ENCODE measurements at regions not wholly inside any gene's neighbourhood (a gene's known extent, or its start where the extent isn't known, plus 50 kb on each side); places are given as distances from the start of the nearest gene placed in this dataset.

GRCh38 chr6:16978686-16979085, 123.2 kb upstream of the STMND1 start:
- DNase-seq (ENCODE audit: low read depth in 4 of 4, low spot score in 3 of 4): no peak

GRCh38 chr6:16976385-16977183, 125.3 kb upstream of the STMND1 start:
- DNase-seq (ENCODE audit: low read depth in 4 of 4, low spot score in 3 of 4): no peak

GRCh38 chr6:16974704-16975359, 127.0 kb upstream of the STMND1 start:
- no peak for DNase-seq (ENCODE audit: low read depth in 4 of 4, low spot score in 3 of 4)

GRCh38 chr6:16974387-16974673, 127.5 kb upstream of the STMND1 start:
- no peak for DNase-seq (ENCODE audit: low read depth in 4 of 4, low spot score in 3 of 4)

- no peak for DNase-seq (ENCODE audit: low read depth in 4 of 4, low spot score in 3 of 4)
These were observed 128.1 kb upstream of the STMND1 start for GRCh38 chr6:16973545-16974386.

GRCh38 chr6:16973051-16973450, 128.8 kb upstream of the STMND1 start:
- DNase-seq (ENCODE audit: low read depth in 4 of 4, low spot score in 3 of 4): no peak

GRCh38 chr6:16972535-16972934, 129.3 kb upstream of the STMND1 start:
- no peak for DNase-seq (ENCODE audit: low read depth in 4 of 4, low spot score in 3 of 4)

- no peak for DNase-seq (ENCODE audit: low read depth in 4 of 4, low spot score in 3 of 4)
These were observed 131.9 kb upstream of the STMND1 start for GRCh38 chr6:16969699-16970655.

- DNase-seq (ENCODE audit: low read depth in 4 of 4, low spot score in 3 of 4): no peak
These were observed 133.7 kb upstream of the STMND1 start for GRCh38 chr6:16968101-16968500.

- DNase-seq (ENCODE audit: low read depth in 4 of 4, low spot score in 3 of 4): no peak
These were observed 134.4 kb upstream of the STMND1 start for GRCh38 chr6:16967470-16967817.

- no peak for DNase-seq (ENCODE audit: low read depth in 4 of 4, low spot score in 3 of 4)
These were observed 134.9 kb upstream of the STMND1 start for GRCh38 chr6:16966791-16967469.

GRCh38 chr6:16965689-16966088, 136.2 kb upstream of the STMND1 start:
- DNase-seq (ENCODE audit: low read depth in 4 of 4, low spot score in 3 of 4): no peak

- DNase-seq (ENCODE audit: low read depth in 4 of 4, low spot score in 3 of 4): peak; percentile 52 to 68 (median 60)
These were observed 137.0 kb upstream of the STMND1 start for GRCh38 chr6:16964553-16965499.

- no peak for DNase-seq (ENCODE audit: low read depth in 4 of 4, low spot score in 3 of 4)
These were observed 140.3 kb upstream of the STMND1 start for GRCh38 chr6:16961577-16961976.

GRCh38 chr6:16959789-16960188, 142.1 kb upstream of the STMND1 start:
- DNase-seq (ENCODE audit: low read depth in 4 of 4, low spot score in 3 of 4): no peak

GRCh38 chr6:16956361-16956760, 145.5 kb upstream of the STMND1 start:
- no peak for DNase-seq (ENCODE audit: low read depth in 4 of 4, low spot score in 3 of 4)

GRCh38 chr6:16955899-16956298, 146.0 kb upstream of the STMND1 start:
- DNase-seq (ENCODE audit: low read depth in 4 of 4, low spot score in 3 of 4): no peak

GRCh38 chr6:16953905-16954304, 147.9 kb upstream of the STMND1 start:
- DNase-seq (ENCODE audit: low read depth in 4 of 4, low spot score in 3 of 4): no peak

GRCh38 chr6:16953446-16953845, 148.4 kb upstream of the STMND1 start:
- no peak for DNase-seq (ENCODE audit: low read depth in 4 of 4, low spot score in 3 of 4)

All from right renal pelvis (tissue), 4 donors.